Left kidney (tissue), 1 donor: ENCODE measurements at regions not wholly inside any gene's neighbourhood (a gene's known extent, or its start where the extent isn't known, plus 50 kb on each side); places are given as distances from the start of the nearest gene placed in this dataset.
A peak's percentile ranks its signal among the peaks of the same experiment; 100 is the strongest.
"Not testable (repeated sequence)": the region's sequence is repeated elsewhere in the genome, so short reads cannot be mapped to it uniquely, and the experiment has no call there.

ENCODE experiments used
- DNase-seq: peaks from one replicate; pipeline ENCODE4 v3.0.0-alpha.2; 2013

GRCh38 chr15:59896663-59897074, 107.4 kb upstream of the FOXB1 start:
- DNase-seq = no peak

GRCh38 chr15:59894835-59895234, 109.3 kb upstream of the FOXB1 start:
- no peak for DNase-seq

DNA sequence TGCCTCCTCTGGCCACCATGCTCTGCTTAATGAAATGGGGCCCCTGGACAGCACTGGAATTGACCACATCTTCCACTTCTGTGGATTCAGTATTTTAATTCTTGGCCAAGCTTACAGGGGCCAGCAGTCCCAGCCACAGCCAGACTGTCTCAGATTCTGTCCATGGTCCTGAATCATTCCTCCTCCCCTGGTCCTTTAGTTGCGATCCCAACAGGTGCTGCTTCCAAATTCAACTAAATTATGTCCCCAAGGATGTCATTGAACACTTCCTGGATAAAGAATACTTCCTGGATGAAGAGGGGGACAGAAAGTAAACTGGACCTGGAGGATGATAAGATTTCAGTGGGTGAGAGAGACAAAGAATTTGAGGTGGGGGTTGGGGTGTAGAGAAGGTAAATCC, 111.1 kb upstream of the FOXB1 start:
- peak; percentile 68 for DNase-seq

DNA sequence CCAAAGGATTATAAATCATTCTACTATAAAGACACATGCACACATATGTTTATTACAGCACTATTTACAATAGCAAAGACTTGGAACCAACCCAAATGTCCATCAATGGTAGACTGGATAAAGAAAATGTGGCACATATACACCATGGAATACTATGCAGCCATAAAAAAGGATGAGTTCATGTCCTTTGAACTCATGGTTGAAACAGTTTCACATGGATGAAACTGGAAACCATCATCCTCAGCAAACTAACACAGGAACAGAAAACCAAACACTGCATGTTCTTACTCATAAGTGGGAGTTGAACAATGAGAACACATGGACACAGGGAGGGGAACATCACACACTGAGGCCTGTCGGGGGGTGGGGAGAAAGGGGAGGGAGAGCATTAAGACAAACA, 116.2 kb upstream of the FOXB1 start:
- DNase-seq = not testable (repeated sequence)

GRCh38 chr15:59887211-59887610, 116.9 kb upstream of the FOXB1 start:
- DNase-seq = no peak

- no peak for DNase-seq
These were observed 117.7 kb upstream of the FOXB1 start for GRCh38 chr15:59886441-59886840.

DNA sequence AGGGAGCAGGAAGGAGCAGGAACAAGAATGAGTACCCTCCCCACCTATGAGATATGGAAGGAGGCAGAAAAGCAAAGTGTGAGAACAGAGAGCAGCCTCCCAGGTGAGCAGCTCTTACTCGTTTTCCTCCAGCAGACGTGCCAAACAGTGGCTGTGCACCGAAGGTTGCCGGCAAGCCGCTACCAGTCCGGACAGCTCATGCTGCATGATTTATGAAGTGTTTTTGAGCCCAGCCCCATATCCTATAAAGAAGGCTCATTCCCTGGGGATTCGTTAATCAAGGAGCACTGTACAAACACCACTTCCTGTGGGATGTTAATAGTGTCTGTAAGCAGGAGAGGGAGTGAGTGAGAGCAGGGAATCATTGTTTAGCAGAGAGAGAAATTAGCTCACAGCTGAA, 118.3 kb upstream of the FOXB1 start:
- peak; percentile 25 for DNase-seq

- no peak for DNase-seq
These were observed 124.4 kb upstream of the FOXB1 start for GRCh38 chr15:59879506-59880265.

DNA sequence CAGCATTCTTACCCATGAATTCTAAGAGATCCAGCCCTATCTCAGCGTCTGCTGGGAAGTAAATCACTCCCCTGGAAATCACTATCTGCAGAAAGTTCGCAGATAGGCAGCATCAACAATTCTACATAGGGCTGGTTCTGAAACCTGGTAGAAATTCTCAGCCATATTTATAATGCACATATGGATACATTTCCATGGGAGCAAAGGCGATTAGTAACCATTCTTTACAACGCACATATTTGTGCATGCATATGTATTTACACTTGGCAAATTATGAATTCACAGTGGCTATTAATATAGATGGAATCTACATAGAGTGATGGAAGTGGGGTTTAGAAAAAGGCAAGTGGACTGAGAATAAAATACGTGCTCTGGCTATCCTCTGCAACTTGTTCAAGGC, 128.0 kb upstream of the FOXB1 start:
- DNase-seq = no peak

- no peak for DNase-seq
These were observed 130.4 kb upstream of the FOXB1 start for GRCh38 chr15:59873644-59874272.

DNA sequence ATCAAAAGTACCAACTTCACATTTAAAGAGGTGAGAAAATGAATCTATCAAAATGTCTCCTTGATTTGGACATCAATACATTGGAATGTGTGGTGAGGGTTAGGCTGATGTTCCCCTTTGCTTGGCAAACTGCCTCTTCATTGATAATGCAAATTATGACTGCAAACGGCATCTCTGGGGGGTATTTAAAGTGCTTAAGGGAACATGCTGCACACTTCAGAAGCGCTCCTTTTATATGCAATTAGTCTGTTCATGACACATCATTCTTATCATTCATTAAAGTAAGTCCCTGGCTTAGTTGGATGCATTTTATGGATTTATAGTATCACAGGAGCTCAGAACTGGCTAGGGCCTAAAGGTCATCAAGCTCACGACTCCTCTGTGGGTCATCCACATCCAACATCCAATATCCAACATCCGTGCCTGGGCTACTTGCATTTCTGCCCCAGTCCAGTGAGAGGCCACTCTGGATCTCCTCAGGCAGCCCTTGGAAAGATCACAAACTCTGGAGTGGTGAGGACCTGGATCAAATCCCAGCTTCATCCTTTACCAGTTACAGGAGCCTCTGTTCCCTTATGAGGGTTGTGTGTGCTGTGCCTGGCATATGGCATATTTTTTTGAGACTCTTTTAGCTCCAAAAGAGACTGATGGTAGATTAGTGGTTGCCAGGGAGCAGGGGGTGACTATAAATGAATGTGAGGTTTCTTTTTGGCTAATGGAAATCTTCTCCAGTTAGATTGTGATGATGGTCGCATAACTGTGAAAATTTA, 136.8 kb upstream of the FOXB1 start:
- no peak for DNase-seq

DNA sequence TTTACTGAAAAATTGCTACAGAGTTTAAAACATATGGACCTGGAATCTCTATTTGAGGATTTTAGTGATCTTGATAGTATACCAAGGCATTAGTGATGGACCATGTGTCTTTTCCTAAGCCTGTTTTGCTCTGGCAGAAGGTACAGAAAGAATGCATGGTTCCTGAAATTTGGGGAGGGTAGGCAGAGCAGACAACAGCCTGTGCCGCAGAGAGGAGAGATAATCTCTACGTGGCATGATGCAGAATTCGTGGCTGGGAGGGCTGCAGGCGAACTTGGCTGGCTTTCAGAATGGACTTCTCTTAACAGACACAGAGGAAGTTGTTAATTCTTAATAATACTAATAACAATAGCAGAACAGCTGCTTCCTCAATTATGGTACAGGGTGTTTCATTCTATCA, 137.5 kb upstream of the FOXB1 start:
- DNase-seq = no peak

DNA sequence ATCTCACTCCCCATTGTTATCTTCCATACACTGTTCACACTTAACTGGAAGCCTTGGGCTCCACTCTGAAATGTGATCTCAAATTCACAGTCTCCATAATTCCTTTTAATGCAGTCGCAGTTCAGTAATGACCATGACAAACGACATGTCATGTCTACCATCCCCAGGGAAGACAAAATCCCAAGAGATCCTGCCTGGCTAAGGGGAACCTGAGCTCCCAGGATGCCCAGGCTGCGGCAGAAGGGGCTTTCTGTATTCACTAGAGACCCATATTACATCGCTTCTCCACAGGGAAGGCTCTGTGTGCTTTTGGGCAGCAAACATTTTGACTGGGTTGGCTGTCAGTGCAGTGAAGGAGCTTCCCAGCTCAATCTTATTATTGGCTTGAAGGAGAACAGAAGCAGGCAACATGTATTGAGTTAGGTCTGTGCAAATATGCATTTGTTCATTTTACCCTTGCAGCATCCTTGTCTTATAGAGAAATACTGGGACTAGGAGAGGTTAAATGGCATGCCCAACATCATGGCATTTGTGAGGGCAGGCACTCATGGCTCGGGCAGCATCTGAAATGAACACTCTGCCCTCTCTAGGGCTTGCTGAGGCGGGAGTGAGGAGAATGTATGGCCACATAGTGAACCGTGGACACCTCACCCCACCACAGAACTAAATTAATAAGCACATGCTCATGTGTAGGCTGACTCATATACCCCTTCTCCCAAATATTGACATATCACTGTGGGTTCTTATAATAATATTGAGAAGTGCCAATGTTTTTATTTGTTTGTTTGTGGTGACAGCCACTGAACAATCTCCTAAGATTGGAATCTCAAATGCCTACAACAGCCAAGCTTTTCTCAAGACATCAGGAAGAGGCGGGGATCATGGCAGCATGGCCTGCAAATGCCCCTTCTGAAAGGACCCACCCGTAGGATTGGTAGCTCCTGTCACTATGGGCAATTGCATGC, 141.6 kb upstream of the FOXB1 start:
- DNase-seq = no peak

DNA sequence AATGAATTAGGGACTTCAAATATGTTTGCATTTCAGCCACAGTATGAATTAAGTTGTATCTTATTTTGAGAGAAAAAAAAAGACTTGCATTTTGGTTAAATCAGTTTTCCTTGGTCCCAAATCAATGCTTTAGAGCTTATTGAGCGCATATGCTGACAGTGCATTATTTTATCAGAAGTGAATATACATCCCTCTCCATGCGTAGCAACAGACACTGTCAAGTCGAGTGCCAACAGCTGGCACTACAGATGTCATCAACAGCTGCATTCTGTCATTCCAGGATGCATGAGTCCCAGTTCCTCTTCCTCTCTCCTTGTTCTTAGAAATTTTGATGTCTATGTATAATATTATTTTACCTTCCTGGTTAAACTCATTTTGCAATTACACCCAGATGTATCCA, 156.1 kb upstream of the FOXB1 start:
- DNase-seq = peak; percentile 27

- no peak for DNase-seq
These were observed 156.9 kb upstream of the BNIP2 start for GRCh38 chr15:59845942-59846499.

- no peak for DNase-seq
These were observed 154.5 kb upstream of the BNIP2 start for GRCh38 chr15:59843609-59844008.

DNA sequence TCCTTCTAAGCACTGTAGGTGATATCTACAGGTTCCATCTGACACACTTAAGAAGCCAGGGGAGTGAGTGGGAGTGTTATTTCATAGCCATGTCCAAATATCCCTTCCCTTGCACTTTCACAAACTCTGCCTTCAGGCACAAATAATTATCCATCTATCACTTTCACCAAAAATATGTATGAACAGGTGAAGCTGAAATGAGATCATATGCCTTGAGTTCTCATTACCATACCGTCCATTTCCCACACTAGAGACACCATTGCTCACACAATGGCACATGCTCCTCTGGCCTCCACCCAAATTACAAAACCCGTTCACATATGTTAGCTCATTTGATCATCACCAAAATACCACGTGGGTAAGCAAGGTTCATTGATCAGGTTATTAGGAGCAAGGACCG, 151.9 kb upstream of the BNIP2 start:
- no peak for DNase-seq

DNA sequence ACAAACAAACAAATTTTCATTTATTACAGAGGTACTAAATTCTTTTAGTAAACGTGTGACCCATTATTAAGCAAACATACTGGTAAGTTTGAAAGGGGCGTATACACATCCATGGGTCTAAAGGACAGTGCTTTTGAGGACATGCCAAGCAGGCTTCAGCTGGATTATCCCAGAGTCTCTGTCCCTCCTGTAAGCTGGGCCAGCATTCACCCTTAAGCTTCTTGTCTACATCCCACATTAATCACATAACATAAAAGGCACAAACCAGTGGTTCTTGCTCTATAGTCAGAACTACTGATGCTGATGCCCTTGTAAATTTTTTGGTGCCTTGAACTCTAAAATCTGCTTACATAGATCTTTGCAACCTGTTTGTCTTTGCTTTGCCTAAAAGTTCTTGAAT, 150.8 kb upstream of the BNIP2 start:
- DNase-seq = no peak

DNA sequence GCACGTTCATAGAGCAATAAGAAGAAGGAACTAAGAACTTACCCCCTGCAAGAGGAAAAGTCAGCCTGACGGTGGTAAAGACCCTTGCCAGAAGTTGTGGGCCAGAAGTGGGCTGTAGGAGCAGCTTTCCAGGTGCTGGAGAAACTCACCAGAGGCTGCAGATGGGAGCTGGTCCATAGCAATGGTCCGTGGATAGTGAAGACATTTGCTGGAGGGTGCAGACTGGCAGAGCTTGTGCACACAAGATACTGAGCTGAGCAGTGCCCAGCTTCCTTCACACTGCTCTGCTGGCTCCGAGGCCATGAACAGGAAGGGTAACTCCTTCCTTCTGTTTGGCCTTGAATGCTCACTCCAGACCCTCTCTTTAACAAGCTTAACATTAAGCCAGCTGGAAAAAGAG, 149.8 kb upstream of the BNIP2 start:
- DNase-seq = no peak

GRCh38 chr15:59835776-59836175, 146.7 kb upstream of the BNIP2 start:
- DNase-seq = no peak

- no peak for DNase-seq
These were observed 145.4 kb upstream of the BNIP2 start for GRCh38 chr15:59834528-59834927.

GRCh38 chr15:59833366-59833765, 144.2 kb upstream of the BNIP2 start:
- no peak for DNase-seq
